ENCODE measurements at regions not wholly inside any gene's neighbourhood (a gene's known extent, or its start where the extent isn't known, plus 50 kb on each side); places are given as distances from the start of the nearest gene placed in this dataset.

DNA sequence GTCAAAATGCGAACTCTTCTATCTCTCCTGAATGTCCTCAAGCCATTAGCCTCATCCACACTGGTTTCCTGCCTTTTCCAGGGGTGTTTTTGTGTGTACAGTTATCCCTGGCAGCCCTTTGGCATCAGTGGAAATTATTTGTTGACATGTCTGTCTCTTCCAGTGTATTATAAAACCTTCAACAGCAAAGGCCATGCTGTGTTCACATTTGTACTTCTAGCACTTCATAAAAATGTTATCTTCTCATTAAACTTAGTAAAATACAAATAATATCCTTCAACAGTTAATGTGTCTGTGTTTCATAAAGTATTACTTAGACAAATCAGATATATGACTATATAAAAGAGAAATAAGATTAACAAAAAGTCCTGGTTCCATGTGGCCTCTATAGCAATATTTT lies 359.5 kb upstream of the ARGLU1 start:
- TF ChIP-seq CTCF (IDR thresholded peaks at IDR 0.05; ENCODE audit: low read depth, low read length, missing control alignments), result no peak

GRCh38 chr13:106922384-106922783 lies 354.4 kb upstream of the ARGLU1 start:
- no peak for TF ChIP-seq CTCF (IDR thresholded peaks at IDR 0.05; ENCODE audit: low read depth, low read length, missing control alignments)
- H3K4me3 ChIP-seq (replicated peaks; ENCODE audit: low read depth, low read length), result no peak overlapping the region
- DNase-seq (ENCODE audit: extremely low read depth, low read depth), result no peak

More for the DNA sequence above, 359.5 kb upstream of the ARGLU1 start:
- no peak for DNase-seq (ENCODE audit: extremely low read depth, low read depth)
- H3K4me3 ChIP-seq (replicated peaks; ENCODE audit: low read depth, low read length), result no peak overlapping the region

DNA sequence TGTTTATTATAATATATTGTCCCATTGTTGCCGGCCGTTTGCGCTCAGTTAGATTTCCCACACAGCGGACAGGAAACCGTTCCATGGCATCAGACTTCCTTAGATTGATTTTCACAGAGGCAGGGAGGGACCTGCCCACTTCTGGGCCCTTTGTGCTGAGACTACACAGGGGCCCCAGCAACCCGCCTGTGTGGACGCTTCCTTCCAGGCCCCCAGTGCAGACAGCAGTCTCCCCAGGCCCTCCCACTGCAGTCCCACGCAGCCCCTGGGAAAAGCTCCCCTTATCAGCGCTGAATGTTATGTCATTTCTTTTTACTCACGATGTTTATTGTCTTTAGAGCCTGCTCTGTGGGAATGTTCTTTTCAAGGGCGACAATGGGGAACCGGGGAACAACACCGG lies 351.7 kb upstream of the ARGLU1 start:
- H3K4me3 ChIP-seq (replicated peaks; ENCODE audit: low read depth, low read length), result no peak overlapping the region
- no peak for DNase-seq (ENCODE audit: extremely low read depth, low read depth)
- no peak for TF ChIP-seq CTCF (IDR thresholded peaks at IDR 0.05; ENCODE audit: low read depth, low read length, missing control alignments)

DNA sequence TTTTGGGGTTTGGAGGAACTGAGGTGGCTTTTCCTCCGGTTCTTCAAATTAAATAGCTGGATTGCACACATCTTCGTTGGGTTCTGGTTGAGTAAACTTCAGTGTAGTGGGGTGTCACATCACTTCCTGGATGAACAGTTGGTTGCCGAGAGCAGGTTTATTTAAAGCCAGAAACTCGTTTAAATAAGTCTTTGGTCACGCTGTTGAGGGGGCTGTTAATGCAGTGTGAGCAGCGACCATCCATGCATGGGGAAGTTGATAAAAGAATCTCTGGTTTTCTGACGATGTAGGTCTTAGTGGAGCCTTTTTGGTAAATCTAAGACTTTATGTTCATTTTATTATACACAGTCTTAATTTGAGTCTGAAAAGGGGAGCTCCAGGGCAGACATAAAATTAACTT lies 351.2 kb upstream of the ARGLU1 start:
- no peak overlapping the region for H3K4me3 ChIP-seq (replicated peaks; ENCODE audit: low read depth, low read length)
- no peak for TF ChIP-seq CTCF (IDR thresholded peaks at IDR 0.05; ENCODE audit: low read depth, low read length, missing control alignments)
- DNase-seq (ENCODE audit: extremely low read depth, low read depth), result no peak

DNA sequence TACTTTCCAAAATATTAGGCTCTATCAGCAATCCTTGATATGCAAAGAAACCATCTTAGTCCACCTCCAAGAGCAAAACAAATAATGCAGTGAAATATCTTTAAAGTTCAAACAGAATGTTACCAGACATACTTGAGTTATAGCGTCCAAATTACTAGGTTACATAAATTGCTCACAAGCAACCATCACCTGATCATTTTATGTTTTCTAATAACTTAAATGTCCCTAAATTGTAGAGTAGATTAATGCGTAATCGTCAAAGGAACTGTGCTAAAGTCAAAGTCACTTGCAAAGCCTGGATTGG lies 350.6 kb upstream of the ARGLU1 start:
- DNase-seq (ENCODE audit: extremely low read depth, low read depth), result no peak
- TF ChIP-seq CTCF (IDR thresholded peaks at IDR 0.05; ENCODE audit: low read depth, low read length, missing control alignments), result no peak
- no peak overlapping the region for H3K4me3 ChIP-seq (replicated peaks; ENCODE audit: low read depth, low read length)

DNA sequence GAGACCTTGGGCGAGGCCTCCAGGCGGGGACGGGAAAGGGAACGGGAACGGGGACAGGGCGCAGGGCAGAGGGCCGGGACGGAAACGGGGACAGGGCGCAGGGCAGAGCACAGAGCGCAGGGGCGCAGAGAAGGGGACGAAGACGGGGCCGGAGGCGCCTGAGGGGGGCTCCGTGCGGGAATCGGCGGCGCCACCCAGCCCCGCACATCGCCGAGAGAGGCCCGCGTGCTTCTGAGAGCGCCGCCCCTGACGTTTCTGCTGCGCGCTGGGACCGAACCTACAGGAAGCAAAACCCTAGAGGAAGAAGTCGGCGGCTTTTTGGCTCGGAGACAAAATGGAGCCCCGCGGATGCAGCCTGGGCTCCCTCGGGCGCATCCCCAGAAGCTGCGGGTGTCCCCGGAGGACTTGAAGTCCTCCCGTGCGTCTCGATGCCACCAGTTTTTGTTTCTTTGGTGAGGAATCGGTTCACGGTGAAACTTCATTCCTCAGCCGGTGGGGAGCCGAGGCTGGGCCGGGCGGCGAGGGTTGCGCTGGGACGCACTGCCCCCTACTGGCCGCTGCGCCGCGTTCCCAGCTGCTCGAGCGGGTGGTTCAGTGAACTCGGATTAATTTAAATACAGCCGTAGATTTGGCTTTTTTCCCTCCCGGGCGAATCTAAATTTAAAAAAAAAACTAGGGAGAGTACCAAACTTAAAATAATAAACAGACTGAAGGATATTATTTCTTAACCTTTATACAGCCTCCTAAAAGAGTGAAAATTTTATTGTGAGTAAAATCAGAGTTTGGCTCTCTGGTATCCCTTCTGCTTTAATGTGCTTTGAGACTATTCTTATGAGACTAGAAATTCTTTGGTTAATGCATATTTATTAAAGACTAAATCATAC lies 350.0 kb upstream of the ARGLU1 start:
- TF ChIP-seq CTCF (IDR thresholded peaks at IDR 0.05; ENCODE audit: low read depth, low read length, missing control alignments), result peak; percentile 94
- peak overlapping the region; percentile 43 for H3K4me3 ChIP-seq (replicated peaks; ENCODE audit: low read depth, low read length)
- no peak for DNase-seq (ENCODE audit: extremely low read depth, low read depth)
